ENCODE measurements at regions not wholly inside any gene's neighbourhood (a gene's known extent, or its start where the extent isn't known, plus 50 kb on each side); places are given as distances from the start of the nearest gene placed in this dataset.

- no peak for DNase-seq
- H3K36me3 Mint-ChIP-seq = no peaks in the 10 kb centered on the region
- H3K27ac Mint-ChIP-seq = no peak overlapping the region
- H3K4me1 Mint-ChIP-seq = peaks cover 9% of the 10 kb centered on the region
- H3K9me3 Mint-ChIP-seq = peaks cover 1% of the 10 kb centered on the region
- peaks cover 56% of the 10 kb centered on the region for H3K27me3 Mint-ChIP-seq
- no peak overlapping the region for H3K4me3 Mint-ChIP-seq
Measured at GRCh38 chr9:91117474-91117891, 244.2 kb downstream of the AUH start.

GRCh38 chr9:91117959-91118703, 243.6 kb downstream of the AUH start:
- peaks cover 1% of the 10 kb centered on the region for H3K9me3 Mint-ChIP-seq
- no peak for DNase-seq
- H3K4me3 Mint-ChIP-seq = no peak overlapping the region
- peaks cover 9% of the 10 kb centered on the region for H3K4me1 Mint-ChIP-seq
- no peak overlapping the region for H3K27ac Mint-ChIP-seq
- H3K36me3 Mint-ChIP-seq = no peaks in the 10 kb centered on the region
- H3K27me3 Mint-ChIP-seq = peaks cover 50% of the 10 kb centered on the region

- H3K4me1 Mint-ChIP-seq = peaks cover 8% of the 10 kb centered on the region
- H3K27me3 Mint-ChIP-seq = peaks cover 49% of the 10 kb centered on the region
- H3K9me3 Mint-ChIP-seq = peaks cover 1% of the 10 kb centered on the region
- H3K36me3 Mint-ChIP-seq = no peaks in the 10 kb centered on the region
- no peak for DNase-seq
- H3K27ac Mint-ChIP-seq = no peak overlapping the region
- no peak overlapping the region for H3K4me3 Mint-ChIP-seq
Measured at GRCh38 chr9:91118704-91119025, 243.1 kb downstream of the AUH start.

GRCh38 chr9:91119142-91119541, 242.6 kb downstream of the AUH start:
- Mint-ChIP-seq H3K36me3 (no peaks in the 10 kb centered on the region), H3K4me3 (no peak overlapping the region), H3K27ac (no peak overlapping the region), H3K27me3 (peaks cover 49% of the 10 kb centered on the region), H3K4me1 (peaks cover 8% of the 10 kb centered on the region), H3K9me3 (peaks cover 1% of the 10 kb centered on the region)
- no peak for DNase-seq

- no peak for DNase-seq
- H3K4me3 Mint-ChIP-seq = no peak overlapping the region
- peaks cover 1% of the 10 kb centered on the region for H3K36me3 Mint-ChIP-seq
- peaks cover 3% of the 10 kb centered on the region for H3K9me3 Mint-ChIP-seq
- peaks cover 49% of the 10 kb centered on the region for H3K27me3 Mint-ChIP-seq
- H3K4me1 Mint-ChIP-seq = peaks cover 8% of the 10 kb centered on the region
- H3K27ac Mint-ChIP-seq = no peak overlapping the region
Measured at GRCh38 chr9:91119679-91120078, 242.0 kb downstream of the AUH start.

GRCh38 chr9:91120200-91120599, 241.5 kb downstream of the AUH start:
- peaks cover 4% of the 10 kb centered on the region for H3K9me3 Mint-ChIP-seq
- no peak overlapping the region for H3K4me3 Mint-ChIP-seq
- H3K27me3 Mint-ChIP-seq = peaks cover 49% of the 10 kb centered on the region
- peaks cover 8% of the 10 kb centered on the region for H3K4me1 Mint-ChIP-seq
- peaks cover 1% of the 10 kb centered on the region for H3K36me3 Mint-ChIP-seq
- DNase-seq = no peak
- H3K27ac Mint-ChIP-seq = no peak overlapping the region

- DNase-seq = no peak
- H3K9me3 Mint-ChIP-seq = peaks cover 7% of the 10 kb centered on the region
- peaks cover 26% of the 10 kb centered on the region for H3K27me3 Mint-ChIP-seq
- H3K36me3 Mint-ChIP-seq = peaks cover 1% of the 10 kb centered on the region
- H3K4me1 Mint-ChIP-seq = peaks cover 7% of the 10 kb centered on the region
- no peak overlapping the region for H3K4me3 Mint-ChIP-seq
- no peak overlapping the region for H3K27ac Mint-ChIP-seq
Measured at GRCh38 chr9:91122755-91123154, 239.0 kb downstream of the AUH start.

- no peak overlapping the region for H3K4me3 Mint-ChIP-seq
Measured at GRCh38 chr9:91126761-91127445, 234.8 kb downstream of the AUH start.

GRCh38 chr9:91127653-91128052, 234.1 kb downstream of the AUH start:
- no peaks in the 10 kb centered on the region for H3K27me3 Mint-ChIP-seq
- no peak overlapping the region for H3K27ac Mint-ChIP-seq
- peaks cover 23% of the 10 kb centered on the region for H3K4me1 Mint-ChIP-seq
- H3K36me3 Mint-ChIP-seq = peaks cover 1% of the 10 kb centered on the region
- peaks cover 6% of the 10 kb centered on the region for H3K9me3 Mint-ChIP-seq
- no peak overlapping the region for H3K4me3 Mint-ChIP-seq
- no peak for DNase-seq

More at GRCh38 chr9:91126761-91127445, 234.8 kb downstream of the AUH start:
- Mint-ChIP-seq H3K4me1 (peaks cover 18% of the 10 kb centered on the region), H3K9me3 (peaks cover 6% of the 10 kb centered on the region), H3K27me3 (no peaks in the 10 kb centered on the region), H3K36me3 (peaks cover 1% of the 10 kb centered on the region), H3K27ac (no peak overlapping the region)
- DNase-seq = no peak

GRCh38 chr9:91130796-91131318, 230.9 kb downstream of the AUH start:
- peaks cover 2% of the 10 kb centered on the region for H3K9me3 Mint-ChIP-seq
- H3K27me3 Mint-ChIP-seq = no peaks in the 10 kb centered on the region
- peaks cover 20% of the 10 kb centered on the region for H3K4me1 Mint-ChIP-seq
- H3K36me3 Mint-ChIP-seq = peaks cover 1% of the 10 kb centered on the region
- H3K4me3 Mint-ChIP-seq = no peak overlapping the region
- DNase-seq = no peak
- peak overlapping the region; percentile 77 for H3K27ac Mint-ChIP-seq

GRCh38 chr9:91131433-91131839, 230.3 kb downstream of the AUH start:
- peak; percentile 80 for DNase-seq
- Mint-ChIP-seq H3K27ac (peak overlapping the region; percentile 77), H3K4me1 (peaks cover 20% of the 10 kb centered on the region), H3K9me3 (peaks cover 2% of the 10 kb centered on the region), H3K27me3 (peaks cover 3% of the 10 kb centered on the region), H3K4me3 (peak overlapping the region; percentile 26), H3K36me3 (peaks cover 3% of the 10 kb centered on the region)

- H3K27ac Mint-ChIP-seq = peak overlapping the region; percentile 77
- H3K4me1 Mint-ChIP-seq = peaks cover 20% of the 10 kb centered on the region
- H3K36me3 Mint-ChIP-seq = peaks cover 3% of the 10 kb centered on the region
- H3K27me3 Mint-ChIP-seq = peaks cover 7% of the 10 kb centered on the region
- DNase-seq = no peak
- H3K9me3 Mint-ChIP-seq = peaks cover 2% of the 10 kb centered on the region
- no peak overlapping the region for H3K4me3 Mint-ChIP-seq
Measured at GRCh38 chr9:91132576-91133073, 229.1 kb downstream of the AUH start.

- Mint-ChIP-seq H3K4me3 (no peak overlapping the region), H3K4me1 (peaks cover 20% of the 10 kb centered on the region), H3K36me3 (peaks cover 5% of the 10 kb centered on the region), H3K27ac (no peak overlapping the region), H3K9me3 (peaks cover 2% of the 10 kb centered on the region), H3K27me3 (peaks cover 13% of the 10 kb centered on the region)
- DNase-seq = no peak
Measured at GRCh38 chr9:91134608-91135007, 227.1 kb downstream of the AUH start.

GRCh38 chr9:91137391-91137790, 224.3 kb downstream of the AUH start:
- H3K36me3 Mint-ChIP-seq = peaks cover 5% of the 10 kb centered on the region
- peaks cover under 1% of the 10 kb centered on the region for H3K4me1 Mint-ChIP-seq
- no peak overlapping the region for H3K4me3 Mint-ChIP-seq
- H3K9me3 Mint-ChIP-seq = peaks cover 2% of the 10 kb centered on the region
- no peak for DNase-seq
- H3K27ac Mint-ChIP-seq = no peak overlapping the region
- H3K27me3 Mint-ChIP-seq = peaks cover 13% of the 10 kb centered on the region

- no peak for DNase-seq
- H3K4me1 Mint-ChIP-seq = no peaks in the 10 kb centered on the region
- no peak overlapping the region for H3K27ac Mint-ChIP-seq
- peaks cover 5% of the 10 kb centered on the region for H3K36me3 Mint-ChIP-seq
- H3K27me3 Mint-ChIP-seq = peaks cover 13% of the 10 kb centered on the region
- peaks cover 1% of the 10 kb centered on the region for H3K9me3 Mint-ChIP-seq
- no peak overlapping the region for H3K4me3 Mint-ChIP-seq
Measured at GRCh38 chr9:91138760-91139159, 223.0 kb downstream of the AUH start.

All from activated naive CD8-positive, alpha-beta T cell treated with anti-CD3 and anti-CD28 coated beads for 36 hours (primary cell).